ENCODE measurements at regions not wholly inside any gene's neighbourhood (a gene's known extent, or its start where the extent isn't known, plus 50 kb on each side); places are given as distances from the start of the nearest gene placed in this dataset.

- Histone ChIP-seq H3K36me3 (ENCODE audit: insufficient read depth, low read depth, low read length) (no peaks in the 10 kb centered on the region), H3K27ac (ENCODE audit: low read length) (no peak overlapping the region), H3K4me1 (ENCODE audit: insufficient read depth, low read length) (no peaks in the 10 kb centered on the region), H3K27me3 (ENCODE audit: insufficient read depth, low read length) (no peaks in the 10 kb centered on the region), H3K4me3 (ENCODE audit: low read length) (no peak overlapping the region), H3K9me3 (ENCODE audit: insufficient read depth, low read depth, low read length) (no peaks in the 10 kb centered on the region), H3K9ac (ENCODE audit: low read depth, low read length) (no peak overlapping the region)
Observed at GRCh38 chr3:22942981-22943380, 260.1 kb upstream of the UBE2E2 start.

GRCh38 chr3:22947851-22948250, 255.3 kb upstream of the UBE2E2 start:
- no peak overlapping the region for H3K9ac ChIP-seq (ENCODE audit: low read depth, low read length)
- no peaks in the 10 kb centered on the region for H3K4me1 ChIP-seq (ENCODE audit: insufficient read depth, low read length)
- no peaks in the 10 kb centered on the region for H3K9me3 ChIP-seq (ENCODE audit: insufficient read depth, low read depth, low read length)
- no peak overlapping the region for H3K4me3 ChIP-seq (ENCODE audit: low read length)
- H3K27me3 ChIP-seq (ENCODE audit: insufficient read depth, low read length) = no peaks in the 10 kb centered on the region
- no peaks in the 10 kb centered on the region for H3K36me3 ChIP-seq (ENCODE audit: insufficient read depth, low read depth, low read length)
- H3K27ac ChIP-seq (ENCODE audit: low read length) = no peak overlapping the region

DNA sequence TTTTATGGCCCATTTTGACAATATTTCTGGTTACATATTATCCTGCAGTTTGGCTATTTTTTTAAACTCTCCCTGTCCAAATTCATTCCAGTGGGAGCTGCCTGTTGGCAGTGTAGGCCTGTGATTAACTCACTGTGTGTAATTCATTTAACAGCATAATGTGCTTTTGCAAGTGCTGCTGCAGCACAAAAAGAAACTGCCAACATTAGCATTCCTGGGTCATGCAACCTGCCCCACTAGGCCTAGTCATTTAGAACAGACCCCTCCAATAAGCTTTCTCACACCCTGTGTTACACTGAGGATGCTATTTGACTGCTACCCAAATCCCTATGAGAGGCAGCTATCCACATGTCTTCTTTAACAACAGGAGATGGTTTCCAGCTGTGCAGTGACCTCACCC, 251.2 kb upstream of the UBE2E2 start:
- Histone ChIP-seq H3K4me1 (ENCODE audit: insufficient read depth, low read length) (no peaks in the 10 kb centered on the region), H3K9me3 (ENCODE audit: insufficient read depth, low read depth, low read length) (no peaks in the 10 kb centered on the region; the same call in 1 of the 2 replicates), H3K36me3 (ENCODE audit: insufficient read depth, low read depth, low read length) (no peaks in the 10 kb centered on the region), H3K27ac (ENCODE audit: low read length) (no peak overlapping the region), H3K27me3 (ENCODE audit: insufficient read depth, low read length) (no peaks in the 10 kb centered on the region), H3K4me3 (ENCODE audit: low read length) (no peak overlapping the region), H3K9ac (ENCODE audit: low read depth, low read length) (no peak overlapping the region)

DNA sequence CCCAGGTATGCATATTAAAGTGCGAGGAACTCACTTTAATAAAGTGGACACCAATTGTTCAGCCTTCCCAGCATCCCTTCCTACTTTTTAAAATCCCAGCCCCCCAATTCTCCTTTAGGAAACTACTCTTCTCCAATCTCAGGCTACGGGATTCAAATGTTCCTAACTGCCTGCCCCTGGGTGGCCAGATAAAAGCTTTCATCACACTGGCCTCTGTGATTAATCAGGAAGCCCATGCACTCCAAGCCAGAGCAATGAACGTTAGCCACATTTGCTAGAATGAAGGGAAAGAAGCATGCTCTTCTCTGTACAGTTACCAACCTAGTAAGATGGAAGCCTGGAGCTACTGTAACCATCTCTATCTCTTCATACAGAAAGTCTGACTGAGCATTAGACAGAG, 250.3 kb upstream of the UBE2E2 start:
- Histone ChIP-seq H3K27ac (ENCODE audit: low read length) (no peak overlapping the region), H3K9ac (ENCODE audit: low read depth, low read length) (no peak overlapping the region), H3K4me1 (ENCODE audit: insufficient read depth, low read length) (no peaks in the 10 kb centered on the region), H3K27me3 (ENCODE audit: insufficient read depth, low read length) (no peaks in the 10 kb centered on the region), H3K36me3 (ENCODE audit: insufficient read depth, low read depth, low read length) (no peaks in the 10 kb centered on the region), H3K9me3 (ENCODE audit: insufficient read depth, low read depth, low read length) (no peaks in the 10 kb centered on the region; the same call in 1 of the 2 replicates), H3K4me3 (ENCODE audit: low read length) (no peak overlapping the region)

DNA sequence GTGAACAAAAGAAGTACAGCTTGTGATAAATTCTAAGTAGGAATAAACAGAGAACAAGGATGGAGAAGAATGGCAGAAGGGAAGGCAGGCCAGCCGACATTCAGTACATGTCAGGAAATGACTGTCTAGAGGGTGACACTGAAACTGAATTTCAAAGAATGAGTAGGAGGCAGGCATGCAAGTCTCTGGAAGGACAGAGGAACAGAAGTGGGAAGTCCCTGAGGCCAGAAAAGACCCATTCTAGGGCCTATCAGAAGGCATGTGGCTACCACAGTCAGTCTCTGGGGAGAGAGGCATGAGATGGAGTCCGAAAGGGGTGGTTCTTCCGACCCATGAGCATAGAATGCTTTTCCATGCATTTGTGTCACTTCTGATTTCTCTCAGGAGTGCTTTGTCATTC, 243.5 kb upstream of the UBE2E2 start:
- no peaks in the 10 kb centered on the region for H3K27me3 ChIP-seq (ENCODE audit: insufficient read depth, low read length)
- H3K27ac ChIP-seq (ENCODE audit: low read length) = no peak overlapping the region
- no peak overlapping the region for H3K9ac ChIP-seq (ENCODE audit: low read depth, low read length)
- H3K36me3 ChIP-seq (ENCODE audit: insufficient read depth, low read depth, low read length) = no peaks in the 10 kb centered on the region
- no peak overlapping the region for H3K4me3 ChIP-seq (ENCODE audit: low read length)
- H3K4me1 ChIP-seq (ENCODE audit: insufficient read depth, low read length) = no peaks in the 10 kb centered on the region
- H3K9me3 ChIP-seq (ENCODE audit: insufficient read depth, low read depth, low read length) = no peaks in the 10 kb centered on the region; the same call in 1 of the 2 replicates

DNA sequence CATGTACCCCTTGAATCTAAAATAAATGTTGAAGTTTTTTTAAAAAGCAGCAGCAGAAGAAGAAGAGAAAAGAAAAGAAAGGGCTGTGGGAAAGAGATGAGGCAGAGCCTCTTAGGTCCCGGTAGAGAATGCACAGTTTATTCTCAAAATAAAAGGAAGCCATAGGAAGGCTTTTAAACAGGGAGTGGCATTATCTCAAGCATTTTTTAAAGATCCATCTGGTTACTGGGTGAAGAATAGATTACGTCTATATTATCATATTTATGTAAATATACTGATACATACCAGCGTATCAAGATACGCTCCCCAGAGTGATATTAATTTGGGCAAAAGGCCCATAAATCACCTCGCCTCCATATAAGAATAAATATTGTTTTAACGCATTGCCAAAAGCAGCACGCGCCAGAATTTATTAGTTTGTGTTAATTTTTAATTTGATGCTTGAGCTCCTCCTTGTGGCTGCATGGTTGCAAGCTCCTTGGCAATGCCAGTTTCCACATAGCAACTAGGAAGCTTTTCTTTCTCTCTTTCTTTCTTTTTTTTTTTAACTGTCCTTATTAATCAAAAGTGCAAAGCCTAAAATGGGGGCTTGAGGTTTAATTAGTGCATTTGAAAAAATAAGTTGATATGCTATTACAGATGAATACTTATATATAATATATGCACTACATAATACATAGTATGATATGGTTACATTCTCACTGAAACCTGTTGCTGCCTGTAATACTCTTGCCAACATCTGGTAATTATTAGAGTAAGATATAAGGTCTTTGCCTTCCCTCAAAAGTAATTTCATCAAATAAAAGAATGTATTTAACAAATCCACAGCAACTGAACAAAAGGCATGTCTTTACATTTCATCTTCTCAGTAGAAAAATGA, 242.8 kb upstream of the UBE2E2 start:
- Histone ChIP-seq H3K9me3 (ENCODE audit: insufficient read depth, low read depth, low read length) (no peaks in the 10 kb centered on the region; the same call in 1 of the 2 replicates), H3K4me1 (ENCODE audit: insufficient read depth, low read length) (no peaks in the 10 kb centered on the region), H3K9ac (ENCODE audit: low read depth, low read length) (no peak overlapping the region), H3K4me3 (ENCODE audit: low read length) (no peak overlapping the region), H3K27ac (ENCODE audit: low read length) (no peak overlapping the region), H3K27me3 (ENCODE audit: insufficient read depth, low read length) (no peaks in the 10 kb centered on the region), H3K36me3 (ENCODE audit: insufficient read depth, low read depth, low read length) (no peaks in the 10 kb centered on the region)

DNA sequence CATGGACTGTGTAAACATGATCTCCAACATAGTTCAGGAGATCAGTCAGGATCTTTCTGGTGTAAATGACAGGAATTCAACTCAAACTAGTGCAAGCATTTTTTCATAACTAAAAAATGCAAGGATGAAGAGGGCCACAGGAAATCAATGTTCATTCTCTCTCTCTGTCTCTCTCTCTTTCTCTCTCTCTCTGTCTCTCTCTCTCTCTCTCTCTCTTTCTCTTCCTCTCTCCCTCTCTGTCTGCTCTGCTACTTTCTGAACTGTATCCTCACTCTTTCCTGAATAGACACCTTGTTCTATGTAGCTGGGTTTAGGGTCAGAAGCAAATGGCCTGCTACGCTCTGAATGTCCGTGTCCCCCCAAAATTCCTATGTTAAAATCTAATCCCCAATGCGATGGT, 240.9 kb upstream of the UBE2E2 start:
- H3K9me3 ChIP-seq (ENCODE audit: insufficient read depth, low read depth, low read length) = no peaks in the 10 kb centered on the region
- no peak overlapping the region for H3K27ac ChIP-seq (ENCODE audit: low read length)
- no peaks in the 10 kb centered on the region for H3K36me3 ChIP-seq (ENCODE audit: insufficient read depth, low read depth, low read length)
- H3K4me1 ChIP-seq (ENCODE audit: insufficient read depth, low read length) = no peaks in the 10 kb centered on the region
- no peak overlapping the region for H3K4me3 ChIP-seq (ENCODE audit: low read length)
- H3K9ac ChIP-seq (ENCODE audit: low read depth, low read length) = no peak overlapping the region
- H3K27me3 ChIP-seq (ENCODE audit: insufficient read depth, low read length) = no peaks in the 10 kb centered on the region

DNA sequence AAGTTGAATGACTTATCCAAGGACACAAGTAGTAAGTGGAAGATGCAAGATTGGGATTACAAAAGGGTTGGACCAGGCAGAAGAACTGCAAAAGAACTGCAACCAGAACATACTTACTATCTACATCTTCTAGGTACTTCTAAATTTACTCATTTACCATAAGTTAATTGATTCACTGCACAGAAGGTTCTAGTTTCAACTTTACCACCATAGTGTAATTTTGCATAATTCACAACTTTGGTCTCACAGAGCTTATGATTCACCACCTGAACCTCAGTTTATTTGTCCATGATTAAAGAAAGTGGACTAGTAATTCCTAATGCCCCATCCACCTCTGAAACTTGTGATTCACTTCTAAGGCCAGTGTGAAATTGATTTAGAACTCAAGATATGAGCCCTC, 236.8 kb upstream of the UBE2E2 start:
- H3K4me3 ChIP-seq (ENCODE audit: low read length) = no peak overlapping the region
- H3K4me1 ChIP-seq (ENCODE audit: insufficient read depth, low read length) = no peaks in the 10 kb centered on the region
- H3K27ac ChIP-seq (ENCODE audit: low read length) = no peak overlapping the region
- H3K36me3 ChIP-seq (ENCODE audit: insufficient read depth, low read depth, low read length) = no peaks in the 10 kb centered on the region
- no peaks in the 10 kb centered on the region for H3K9me3 ChIP-seq (ENCODE audit: insufficient read depth, low read depth, low read length)
- no peak overlapping the region for H3K9ac ChIP-seq (ENCODE audit: low read depth, low read length)
- no peaks in the 10 kb centered on the region for H3K27me3 ChIP-seq (ENCODE audit: insufficient read depth, low read length)

DNA sequence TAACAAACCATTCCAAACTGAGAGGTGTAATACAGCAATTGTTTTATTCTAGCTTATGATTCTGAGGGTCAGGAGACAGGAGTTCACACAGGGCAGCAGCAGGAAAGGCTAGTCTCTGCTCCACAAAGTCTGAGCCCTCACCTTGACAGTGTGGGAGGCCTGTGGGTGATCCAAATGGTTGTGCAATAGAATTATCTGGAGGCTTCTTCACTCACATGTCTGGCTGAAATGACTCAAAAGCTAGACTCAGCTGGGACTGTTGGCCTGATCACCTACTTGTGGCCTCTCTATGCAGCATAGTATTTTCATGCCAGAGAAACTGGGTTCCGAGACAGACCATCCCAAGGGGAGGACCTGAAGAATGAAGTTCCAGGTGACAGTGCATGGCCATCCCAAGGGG, 233.9 kb upstream of the UBE2E2 start:
- Histone ChIP-seq H3K4me1 (ENCODE audit: insufficient read depth, low read length) (no peaks in the 10 kb centered on the region), H3K27me3 (ENCODE audit: insufficient read depth, low read length) (no peaks in the 10 kb centered on the region), H3K9ac (ENCODE audit: low read depth, low read length) (no peak overlapping the region), H3K27ac (ENCODE audit: low read length) (no peak overlapping the region), H3K9me3 (ENCODE audit: insufficient read depth, low read depth, low read length) (no peaks in the 10 kb centered on the region), H3K4me3 (ENCODE audit: low read length) (no peak overlapping the region), H3K36me3 (ENCODE audit: insufficient read depth, low read depth, low read length) (no peaks in the 10 kb centered on the region)

DNA sequence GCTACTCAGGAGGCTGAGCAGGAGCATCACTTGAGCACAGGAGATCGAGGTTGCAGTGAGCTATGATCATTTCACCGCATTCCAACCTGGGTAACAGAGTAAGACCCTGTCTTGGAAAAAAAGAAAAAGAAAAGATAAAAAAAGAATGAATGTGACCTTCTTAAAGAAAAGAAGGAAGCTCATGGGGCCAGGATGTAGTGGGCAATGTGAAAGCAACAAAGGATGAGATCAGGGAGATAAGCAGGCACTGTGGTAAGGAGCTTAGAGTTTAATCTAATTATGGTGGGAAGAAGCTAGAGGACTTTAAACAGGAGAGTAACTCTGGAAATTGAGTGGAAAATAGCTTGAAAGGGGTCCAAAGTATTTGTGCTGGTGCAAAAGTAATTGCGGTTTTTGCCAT, 231.6 kb upstream of the UBE2E2 start:
- Histone ChIP-seq H3K4me1 (ENCODE audit: insufficient read depth, low read length) (no peaks in the 10 kb centered on the region), H3K27me3 (ENCODE audit: insufficient read depth, low read length) (no peaks in the 10 kb centered on the region), H3K27ac (ENCODE audit: low read length) (no peak overlapping the region), H3K9me3 (ENCODE audit: insufficient read depth, low read depth, low read length) (no peaks in the 10 kb centered on the region), H3K9ac (ENCODE audit: low read depth, low read length) (no peak overlapping the region), H3K36me3 (ENCODE audit: insufficient read depth, low read depth, low read length) (no peaks in the 10 kb centered on the region), H3K4me3 (ENCODE audit: low read length) (no peak overlapping the region)

DNA sequence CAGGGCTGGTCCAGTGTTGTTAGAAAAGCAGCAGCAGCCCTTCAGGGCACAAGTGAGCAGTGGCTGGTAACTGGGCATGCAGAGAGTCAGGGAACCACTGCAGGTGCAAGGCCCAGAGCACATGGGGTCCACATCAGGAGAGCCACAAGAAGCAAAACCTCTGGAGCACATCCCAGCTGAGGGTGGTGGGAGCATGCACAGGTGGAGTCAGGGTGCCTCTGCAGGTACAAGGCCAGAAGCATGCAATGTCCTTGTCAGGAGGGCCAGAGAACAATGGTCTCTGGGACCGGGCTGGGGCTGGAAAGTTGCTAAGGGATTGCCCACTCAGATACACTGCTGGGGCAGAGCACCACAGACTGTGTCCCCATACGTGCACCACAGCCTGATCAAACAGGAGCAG, 226.1 kb upstream of the UBE2E2 start:
- Histone ChIP-seq H3K9me3 (ENCODE audit: insufficient read depth, low read depth, low read length) (no peaks in the 10 kb centered on the region), H3K4me1 (ENCODE audit: insufficient read depth, low read length) (peaks cover 8% of the 10 kb centered on the region; the same call in 1 of the 2 replicates), H3K27me3 (ENCODE audit: insufficient read depth, low read length) (no peaks in the 10 kb centered on the region), H3K27ac (ENCODE audit: low read length) (no peak overlapping the region), H3K36me3 (ENCODE audit: insufficient read depth, low read depth, low read length) (no peaks in the 10 kb centered on the region), H3K4me3 (ENCODE audit: low read length) (no peak overlapping the region), H3K9ac (ENCODE audit: low read depth, low read length) (no peak overlapping the region)

- no peak overlapping the region for H3K9ac ChIP-seq (ENCODE audit: low read depth, low read length)
- H3K27ac ChIP-seq (ENCODE audit: low read length) = no peak overlapping the region
- H3K4me3 ChIP-seq (ENCODE audit: low read length) = no peak overlapping the region
- no peaks in the 10 kb centered on the region for H3K9me3 ChIP-seq (ENCODE audit: insufficient read depth, low read depth, low read length)
- no peaks in the 10 kb centered on the region for H3K27me3 ChIP-seq (ENCODE audit: insufficient read depth, low read length)
- H3K36me3 ChIP-seq (ENCODE audit: insufficient read depth, low read depth, low read length) = no peaks in the 10 kb centered on the region
- H3K4me1 ChIP-seq (ENCODE audit: insufficient read depth, low read length) = peaks cover 8% of the 10 kb centered on the region; the same call in 1 of the 2 replicates
Observed at GRCh38 chr3:22977650-22978289, 225.4 kb upstream of the UBE2E2 start.
